ENCODE measurements at regions not wholly inside any gene's neighbourhood (a gene's known extent, or its start where the extent isn't known, plus 50 kb on each side); places are given as distances from the start of the nearest gene placed in this dataset.

- intact Hi-C loops (cut with DNase I), result no loop called here
- Histone ChIP-seq H3K4me1 (replicated peaks in 1 of 2) (no peaks in the 10 kb centered on the region), H3K4me3 (no peak overlapping the region), H3K27me3 (no peaks in the 10 kb centered on the region), H3K9me3 (replicated peaks in 1 of 3) (no peaks in the 10 kb centered on the region), H3K36me3 (replicated peaks in 1 of 2) (no peaks in the 10 kb centered on the region), H3K27ac (no peak overlapping the region)
- 49 to 62% (median 56%) methylated on average over 3 of the region's 3 CpGs for WGBS, 4 donors
- no peak for TF ChIP-seq CTCF (IDR thresholded peaks at IDR 0.05)
- TF ChIP-seq POLR2A (IDR thresholded peaks at IDR 0.05), result no peak
- no peak for DNase-seq
These were observed 997.4 kb downstream of the HACE1 start for GRCh38 chr6:103862297-103862696.

GRCh38 chr6:103858003-103858402 lies 1001.7 kb downstream of the HACE1 start:
- Histone ChIP-seq H3K4me3 (no peak overlapping the region), H3K27me3 (no peaks in the 10 kb centered on the region), H3K27ac (no peak overlapping the region), H3K9me3 (replicated peaks in 1 of 3) (no peaks in the 10 kb centered on the region), H3K36me3 (replicated peaks in 1 of 2) (no peaks in the 10 kb centered on the region), H3K4me1 (replicated peaks in 1 of 2) (no peaks in the 10 kb centered on the region)
- intact Hi-C loops (cut with DNase I), result no loop called here
- TF ChIP-seq CTCF (IDR thresholded peaks at IDR 0.05) (no peak), POLR2A (IDR thresholded peaks at IDR 0.05) (no peak)
- WGBS, 4 donors, result 60 to 76% (median 70%) methylated on average over 2 of the region's 2 CpGs
- no peak for DNase-seq

- no peak for TF ChIP-seq CTCF (IDR thresholded peaks at IDR 0.05)
- TF ChIP-seq POLR2A (IDR thresholded peaks at IDR 0.05), result no peak
- Histone ChIP-seq H3K27ac (no peak overlapping the region), H3K27me3 (no peaks in the 10 kb centered on the region), H3K4me3 (no peak overlapping the region), H3K4me1 (replicated peaks in 1 of 2) (no peaks in the 10 kb centered on the region), H3K9me3 (replicated peaks in 1 of 3) (no peaks in the 10 kb centered on the region), H3K36me3 (replicated peaks in 1 of 2) (no peaks in the 10 kb centered on the region)
- intact Hi-C loops (cut with DNase I), result no loop called here
- DNase-seq, result no peak
- WGBS, 4 donors, result 42 to 57% (median 51%) methylated on average over 3 of the region's 3 CpGs
These were observed 1004.0 kb downstream of the HACE1 start for GRCh38 chr6:103855750-103856149.

GRCh38 chr6:103854059-103854458 lies 1005.7 kb downstream of the HACE1 start:
- intact Hi-C loops (cut with DNase I), result no loop called here
- no peak for TF ChIP-seq CTCF (IDR thresholded peaks at IDR 0.05)
- no peak for TF ChIP-seq POLR2A (IDR thresholded peaks at IDR 0.05)
- no peaks in the 10 kb centered on the region for H3K27me3 ChIP-seq
- H3K4me3 ChIP-seq, result no peak overlapping the region
- no peaks in the 10 kb centered on the region for H3K9me3 ChIP-seq (replicated peaks in 1 of 3)
- no peaks in the 10 kb centered on the region for H3K4me1 ChIP-seq (replicated peaks in 1 of 2)
- no peak overlapping the region for H3K27ac ChIP-seq
- no peak for DNase-seq
- H3K36me3 ChIP-seq (replicated peaks in 1 of 2), result no peaks in the 10 kb centered on the region
